ENCODE measurements at regions not wholly inside any gene's neighbourhood (a gene's known extent, or its start where the extent isn't known, plus 50 kb on each side); places are given as distances from the start of the nearest gene placed in this dataset.

DNA sequence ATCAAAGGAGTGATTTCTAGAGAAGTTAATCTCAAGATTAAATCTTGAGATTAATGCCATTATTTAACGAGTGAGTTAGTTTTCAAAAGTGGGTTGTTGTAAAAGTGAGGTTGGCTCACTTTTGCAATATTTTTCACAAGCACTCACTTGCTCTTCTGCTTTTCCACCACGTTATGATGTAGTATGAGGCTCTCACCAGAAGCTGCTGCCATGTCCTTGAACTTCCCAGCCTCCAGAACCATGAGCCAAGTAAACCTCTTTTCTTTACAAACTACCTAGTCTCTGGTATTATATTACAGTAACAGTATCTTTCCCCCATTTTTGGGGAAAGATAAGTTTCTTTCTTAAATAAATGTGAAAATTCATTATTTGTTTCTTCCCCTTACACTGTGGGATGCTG, 227.6 kb upstream of the ZFP64 start:
- TF ChIP-seq, protein P1, sequence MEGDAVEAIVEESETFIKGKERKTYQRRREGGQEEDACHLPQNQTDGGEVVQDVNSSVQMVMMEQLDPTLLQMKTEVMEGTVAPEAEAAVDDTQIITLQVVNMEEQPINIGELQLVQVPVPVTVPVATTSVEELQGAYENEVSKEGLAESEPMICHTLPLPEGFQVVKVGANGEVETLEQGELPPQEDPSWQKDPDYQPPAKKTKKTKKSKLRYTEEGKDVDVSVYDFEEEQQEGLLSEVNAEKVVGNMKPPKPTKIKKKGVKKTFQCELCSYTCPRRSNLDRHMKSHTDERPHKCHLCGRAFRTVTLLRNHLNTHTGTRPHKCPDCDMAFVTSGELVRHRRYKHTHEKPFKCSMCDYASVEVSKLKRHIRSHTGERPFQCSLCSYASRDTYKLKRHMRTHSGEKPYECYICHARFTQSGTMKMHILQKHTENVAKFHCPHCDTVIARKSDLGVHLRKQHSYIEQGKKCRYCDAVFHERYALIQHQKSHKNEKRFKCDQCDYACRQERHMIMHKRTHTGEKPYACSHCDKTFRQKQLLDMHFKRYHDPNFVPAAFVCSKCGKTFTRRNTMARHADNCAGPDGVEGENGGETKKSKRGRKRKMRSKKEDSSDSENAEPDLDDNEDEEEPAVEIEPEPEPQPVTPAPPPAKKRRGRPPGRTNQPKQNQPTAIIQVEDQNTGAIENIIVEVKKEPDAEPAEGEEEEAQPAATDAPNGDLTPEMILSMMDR (IDR thresholded peaks at IDR 0.05 in 2 of 3, conservative IDR thresholded peaks at IDR 0.05 in 1 of 3; ENCODE audit: borderline replicate concordance in 1 of 3, insufficient read depth in 1 of 3, low read depth in 2 of 3, low read length in 2 of 3) = no peak
- TF ChIP-seq POLR2A (IDR thresholded peaks at IDR 0.05; ENCODE audit: borderline replicate concordance, extremely low read depth, insufficient read depth, insufficient read length) (no peak), SRF (IDR thresholded peaks at IDR 0.05; ENCODE audit: low read depth) (no peak), TCF7L2 (IDR thresholded peaks at IDR 0.05; ENCODE audit: borderline replicate concordance, extremely low read depth, insufficient read depth, insufficient read length) (no peak), RAD21 (IDR thresholded peaks at IDR 0.05; ENCODE audit: low read depth) (no peak), SP1 (IDR thresholded peaks at IDR 0.05; ENCODE audit: low read depth) (no peak), CEBPB (IDR thresholded peaks at IDR 0.05; ENCODE audit: low read depth) (no peak), POLR2AphosphoS5 (IDR thresholded peaks at IDR 0.05; ENCODE audit: low read depth, low read length) (no peak)
- TF ChIP-seq, protein P2, sequence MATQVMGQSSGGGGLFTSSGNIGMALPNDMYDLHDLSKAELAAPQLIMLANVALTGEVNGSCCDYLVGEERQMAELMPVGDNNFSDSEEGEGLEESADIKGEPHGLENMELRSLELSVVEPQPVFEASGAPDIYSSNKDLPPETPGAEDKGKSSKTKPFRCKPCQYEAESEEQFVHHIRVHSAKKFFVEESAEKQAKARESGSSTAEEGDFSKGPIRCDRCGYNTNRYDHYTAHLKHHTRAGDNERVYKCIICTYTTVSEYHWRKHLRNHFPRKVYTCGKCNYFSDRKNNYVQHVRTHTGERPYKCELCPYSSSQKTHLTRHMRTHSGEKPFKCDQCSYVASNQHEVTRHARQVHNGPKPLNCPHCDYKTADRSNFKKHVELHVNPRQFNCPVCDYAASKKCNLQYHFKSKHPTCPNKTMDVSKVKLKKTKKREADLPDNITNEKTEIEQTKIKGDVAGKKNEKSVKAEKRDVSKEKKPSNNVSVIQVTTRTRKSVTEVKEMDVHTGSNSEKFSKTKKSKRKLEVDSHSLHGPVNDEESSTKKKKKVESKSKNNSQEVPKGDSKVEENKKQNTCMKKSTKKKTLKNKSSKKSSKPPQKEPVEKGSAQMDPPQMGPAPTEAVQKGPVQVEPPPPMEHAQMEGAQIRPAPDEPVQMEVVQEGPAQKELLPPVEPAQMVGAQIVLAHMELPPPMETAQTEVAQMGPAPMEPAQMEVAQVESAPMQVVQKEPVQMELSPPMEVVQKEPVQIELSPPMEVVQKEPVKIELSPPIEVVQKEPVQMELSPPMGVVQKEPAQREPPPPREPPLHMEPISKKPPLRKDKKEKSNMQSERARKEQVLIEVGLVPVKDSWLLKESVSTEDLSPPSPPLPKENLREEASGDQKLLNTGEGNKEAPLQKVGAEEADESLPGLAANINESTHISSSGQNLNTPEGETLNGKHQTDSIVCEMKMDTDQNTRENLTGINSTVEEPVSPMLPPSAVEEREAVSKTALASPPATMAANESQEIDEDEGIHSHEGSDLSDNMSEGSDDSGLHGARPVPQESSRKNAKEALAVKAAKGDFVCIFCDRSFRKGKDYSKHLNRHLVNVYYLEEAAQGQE (IDR thresholded peaks at IDR 0.05; ENCODE audit: low read depth) = no peak

Measured in HCT116 (cell line).